GM19452 (cell line): ENCODE measurements at regions not wholly inside any gene's neighbourhood (a gene's known extent, or its start where the extent isn't known, plus 50 kb on each side); places are given as distances from the start of the nearest gene placed in this dataset.

Source experiments
- ATAC-seq: cut with Tn5 transposase; IDR thresholded peaks from one replicate; pipeline ENCODE4 v1.9.1; 2021; ENCODE audit not compliant: unreplicated experiment

DNA sequence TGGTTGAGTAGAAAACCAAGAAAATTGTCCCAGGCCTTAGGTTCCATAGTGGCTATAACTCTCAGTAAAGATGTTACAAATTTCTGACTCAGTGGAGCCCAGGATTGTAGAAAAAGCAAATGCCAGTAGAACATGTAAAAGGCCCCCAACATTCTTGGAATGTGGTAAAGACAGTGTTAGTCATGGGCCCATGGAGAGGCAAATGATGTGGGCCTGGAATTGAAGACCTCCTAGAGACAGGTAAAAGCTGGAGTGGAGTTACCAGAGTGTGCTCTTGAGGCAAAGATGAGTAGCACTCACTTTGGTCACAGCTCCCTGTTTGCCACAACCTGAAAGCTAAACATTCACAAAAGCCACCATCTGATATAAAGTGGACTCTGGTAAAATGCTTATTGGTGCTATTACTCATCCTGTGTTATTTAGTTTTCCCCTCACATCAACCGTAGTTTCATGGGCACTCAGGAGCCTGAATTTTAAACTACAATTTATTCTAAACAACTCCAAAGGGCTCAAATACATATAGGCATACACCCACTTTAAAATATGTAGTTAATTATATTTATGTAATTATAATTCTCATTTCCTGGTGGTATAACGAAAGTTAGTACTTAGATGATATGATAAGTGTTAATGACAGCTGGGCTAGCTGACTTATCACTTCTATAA lies 359.6 kb upstream of the NECTIN3 start:
- ATAC-seq = no peak

DNA sequence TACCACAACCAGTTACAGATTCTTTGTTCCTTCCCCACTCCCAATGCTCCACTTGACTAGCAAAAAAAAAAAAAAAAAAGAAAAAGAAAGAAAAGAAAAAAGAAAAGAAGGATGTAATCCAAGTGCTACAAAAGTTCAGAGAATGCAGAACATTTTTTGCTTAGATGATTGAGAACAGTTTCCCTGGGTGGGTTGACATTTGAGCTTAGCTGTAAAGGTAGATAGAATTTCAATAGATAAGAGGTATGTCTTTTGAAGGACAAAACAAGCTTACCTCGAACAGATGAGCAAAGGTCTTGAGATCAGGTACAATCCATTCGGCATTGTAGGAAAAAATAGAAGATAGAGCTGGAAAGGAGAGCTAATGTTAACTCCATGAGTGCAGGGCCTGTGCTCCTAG lies 344.6 kb upstream of the NECTIN3 start:
- ATAC-seq = no peak

DNA sequence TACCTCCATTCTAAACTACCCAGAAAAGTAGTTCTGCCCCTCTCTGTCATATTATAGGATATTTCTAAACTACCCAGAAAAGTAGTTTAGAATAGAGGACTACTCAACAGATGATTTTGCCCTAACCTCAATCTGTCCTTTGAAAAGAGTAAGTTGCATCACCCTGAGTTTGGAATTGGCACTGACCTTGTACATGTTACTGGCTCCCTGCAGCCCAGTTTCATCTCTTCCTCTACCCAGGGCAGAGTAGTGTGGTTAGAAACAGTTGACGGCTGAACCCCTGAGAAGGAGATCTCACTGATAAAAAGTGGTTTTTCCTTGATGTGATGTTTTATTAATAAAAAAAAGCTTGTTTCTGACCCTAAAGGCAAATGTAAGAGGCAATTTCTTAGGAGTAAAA lies 340.5 kb upstream of the NECTIN3 start:
- no peak for ATAC-seq

GRCh38 chr3:110732420-110732819 lies 339.2 kb upstream of the NECTIN3 start:
- no peak for ATAC-seq

- no peak for ATAC-seq
Observed at GRCh38 chr3:110733045-110733444, 338.6 kb upstream of the NECTIN3 start.

DNA sequence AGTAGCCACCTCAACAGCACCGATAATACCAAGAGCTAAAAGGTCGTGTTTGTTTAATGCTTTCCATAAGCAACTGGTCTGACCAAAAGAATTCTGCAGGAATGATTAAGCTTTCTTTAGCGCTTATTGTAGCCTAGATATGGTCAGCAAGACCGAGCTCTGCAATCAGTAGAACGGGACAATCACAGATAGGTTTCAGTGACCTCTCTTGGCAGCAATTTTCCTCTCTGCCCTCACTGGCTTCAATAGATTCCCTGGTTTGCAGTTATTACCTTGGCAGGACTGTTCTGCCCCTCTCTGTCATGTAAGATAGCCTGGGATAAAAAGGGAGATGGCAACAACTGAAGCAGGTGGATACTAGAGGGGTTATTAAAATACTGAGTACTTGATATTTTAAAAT lies 337.1 kb upstream of the NECTIN3 start:
- no peak for ATAC-seq

- peak; percentile 93 for ATAC-seq
Observed at GRCh38 chr3:110736332-110736731, 335.3 kb upstream of the NECTIN3 start.

GRCh38 chr3:110738531-110738930 lies 333.1 kb upstream of the NECTIN3 start:
- ATAC-seq = no peak

DNA sequence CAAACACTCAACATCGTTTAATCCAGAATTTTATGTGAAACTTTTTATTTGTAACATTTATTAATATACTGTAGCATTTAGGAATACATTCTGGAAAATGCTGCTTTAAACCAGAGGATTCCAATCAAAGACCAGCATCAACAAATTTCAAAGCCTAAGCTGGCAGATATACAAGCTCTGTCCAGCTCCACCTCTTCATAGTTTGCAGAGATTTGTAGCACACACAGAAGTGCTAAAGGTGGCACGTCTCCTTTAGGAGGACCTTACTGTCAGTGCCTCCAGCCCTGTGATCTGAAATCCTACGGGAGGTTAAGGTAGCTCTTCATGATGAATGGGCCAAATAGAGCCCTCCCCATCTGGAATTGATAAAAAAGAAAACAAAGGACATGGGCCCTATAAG lies 329.7 kb upstream of the NECTIN3 start:
- no peak for ATAC-seq

DNA sequence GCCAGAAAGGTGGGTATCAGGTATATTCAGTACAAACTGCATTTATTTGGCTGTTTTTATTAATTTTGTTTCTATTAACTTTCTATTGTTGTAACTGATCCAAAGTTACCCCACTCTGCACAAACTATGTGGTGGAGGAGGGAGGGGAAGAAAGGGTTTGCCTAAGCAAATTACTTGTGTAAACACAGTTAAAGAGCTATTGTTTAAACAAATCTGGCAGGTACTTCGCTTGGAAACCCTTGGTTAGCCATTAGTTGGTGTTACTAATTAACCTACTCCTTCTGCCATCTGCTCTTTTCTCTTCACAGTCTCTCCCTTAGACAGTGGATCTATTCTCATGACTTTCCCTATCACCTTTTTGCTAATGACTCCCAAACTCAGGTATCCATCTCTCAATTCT lies 328.4 kb upstream of the NECTIN3 start:
- peak; percentile 84 for ATAC-seq

- ATAC-seq = no peak
Observed at GRCh38 chr3:110743984-110744383, 327.6 kb upstream of the NECTIN3 start.

DNA sequence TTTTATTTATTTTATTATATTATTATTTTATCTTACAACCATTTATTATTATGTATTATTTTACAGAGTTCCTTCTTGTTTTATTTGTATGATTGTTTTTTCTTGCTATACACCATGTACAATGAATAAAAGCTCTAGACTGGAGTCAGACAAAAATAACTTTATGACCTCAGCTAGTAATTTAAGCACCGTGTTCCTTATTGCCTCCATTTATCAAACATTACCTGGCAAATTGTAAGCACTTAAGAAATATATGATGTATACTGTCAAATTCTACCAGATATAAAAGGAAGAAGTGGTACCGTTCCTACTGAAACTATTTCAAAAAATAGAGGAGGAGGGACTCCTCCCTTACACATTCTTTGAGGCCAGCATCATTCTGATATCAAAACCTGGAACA lies 326.9 kb upstream of the NECTIN3 start:
- no peak for ATAC-seq

DNA sequence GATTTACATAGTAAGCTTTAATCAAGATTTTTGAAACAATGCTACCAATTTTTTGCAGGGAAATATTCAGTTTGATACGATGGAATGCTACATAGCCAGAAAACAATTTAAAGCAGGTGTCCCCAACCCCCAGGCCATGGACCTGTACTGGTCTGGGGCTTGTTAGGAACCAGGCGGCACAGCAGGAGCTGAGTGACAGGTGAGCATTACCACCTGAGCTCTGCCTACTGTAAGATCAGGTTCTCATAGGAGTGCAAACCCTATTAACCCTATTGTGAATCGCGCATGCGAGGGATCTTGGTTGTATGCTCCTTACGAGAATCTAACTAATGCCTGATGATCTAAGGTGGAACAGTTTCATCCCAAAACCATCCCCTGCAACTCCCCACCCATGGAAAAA lies 322.6 kb upstream of the NECTIN3 start:
- no peak for ATAC-seq

DNA sequence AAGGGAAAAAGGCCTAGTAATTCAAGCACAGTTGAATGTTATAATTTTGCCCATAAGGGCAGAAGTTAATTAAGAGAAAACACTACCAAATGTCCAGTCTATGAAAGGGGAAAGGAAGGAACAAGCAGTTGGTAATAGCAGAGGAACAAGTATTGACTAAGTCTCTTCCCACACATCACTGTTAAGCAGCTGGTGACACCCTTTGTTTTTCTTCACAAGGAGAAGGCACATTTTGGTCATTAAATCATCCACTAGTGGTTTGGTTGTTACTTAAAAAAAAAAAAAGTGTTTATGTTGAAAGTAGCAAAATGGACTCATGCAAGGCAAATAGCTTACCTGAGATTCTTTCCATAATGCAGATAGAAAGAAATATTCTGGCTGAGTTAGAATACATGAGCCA lies 321.4 kb upstream of the NECTIN3 start:
- ATAC-seq = no peak

DNA sequence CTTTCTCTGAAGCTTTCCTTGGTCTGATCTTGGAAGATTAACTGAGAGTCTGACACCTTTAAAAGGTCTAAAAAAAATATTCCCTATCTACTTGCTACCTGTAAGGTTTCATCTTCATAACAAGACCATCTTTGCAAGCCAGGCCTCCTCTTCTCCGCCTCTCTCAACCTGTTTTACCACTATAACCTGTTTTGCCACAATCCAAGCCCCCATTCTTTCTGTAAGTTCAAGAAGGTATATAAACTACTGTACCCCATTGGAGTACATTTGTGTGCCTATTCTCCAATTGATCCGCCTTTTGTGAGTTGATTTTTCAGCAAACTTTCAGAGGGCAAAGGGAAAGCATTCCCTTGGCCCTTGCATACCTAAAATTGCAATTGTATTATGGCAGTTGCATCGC lies 319.3 kb upstream of the NECTIN3 start:
- no peak for ATAC-seq

DNA sequence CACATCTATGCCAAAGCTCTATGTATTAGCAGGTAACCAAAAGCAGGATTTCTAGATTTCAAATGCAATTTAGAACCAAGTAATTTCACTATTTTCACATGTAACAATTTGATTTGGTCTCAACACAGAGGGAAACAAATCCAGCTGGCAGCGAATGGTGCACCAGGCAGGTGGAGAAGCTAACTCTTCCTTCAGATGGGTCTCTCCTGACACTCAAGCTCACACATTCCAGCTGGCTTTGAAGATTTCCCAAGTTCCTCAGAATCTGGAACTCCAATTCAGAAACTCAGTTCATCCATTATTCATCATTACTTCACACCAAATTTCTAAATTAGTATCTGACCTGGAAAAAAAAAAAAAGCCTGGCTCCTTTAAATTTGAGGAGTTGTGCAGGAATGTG lies 318.1 kb upstream of the NECTIN3 start:
- no peak for ATAC-seq

GRCh38 chr3:110754212-110754916 lies 317.3 kb upstream of the NECTIN3 start:
- ATAC-seq = no peak

- no peak for ATAC-seq
Observed at GRCh38 chr3:110755345-110755744, 316.3 kb upstream of the NECTIN3 start.

DNA sequence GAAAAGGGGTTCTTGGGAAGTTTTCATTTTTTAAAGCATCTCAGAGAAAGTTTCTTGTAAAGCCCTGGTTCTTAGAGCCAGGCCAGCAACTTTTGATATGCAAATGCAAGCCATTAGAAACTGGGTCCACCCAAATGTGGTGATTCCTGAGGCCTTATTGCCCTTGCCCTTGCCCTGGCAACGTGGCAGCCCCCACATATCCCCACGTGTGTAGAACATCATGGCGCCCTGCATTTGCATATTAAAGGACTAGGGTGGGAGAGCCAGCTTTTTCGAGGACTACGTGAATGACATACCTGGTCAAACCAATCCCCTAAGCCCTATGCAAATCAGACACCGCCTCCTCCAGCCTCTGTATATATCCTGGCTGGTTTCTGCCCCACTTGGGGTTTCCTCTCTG lies 314.9 kb upstream of the NECTIN3 start:
- ATAC-seq = no peak

GRCh38 chr3:110758208-110758607 lies 313.4 kb upstream of the NECTIN3 start:
- ATAC-seq = no peak

DNA sequence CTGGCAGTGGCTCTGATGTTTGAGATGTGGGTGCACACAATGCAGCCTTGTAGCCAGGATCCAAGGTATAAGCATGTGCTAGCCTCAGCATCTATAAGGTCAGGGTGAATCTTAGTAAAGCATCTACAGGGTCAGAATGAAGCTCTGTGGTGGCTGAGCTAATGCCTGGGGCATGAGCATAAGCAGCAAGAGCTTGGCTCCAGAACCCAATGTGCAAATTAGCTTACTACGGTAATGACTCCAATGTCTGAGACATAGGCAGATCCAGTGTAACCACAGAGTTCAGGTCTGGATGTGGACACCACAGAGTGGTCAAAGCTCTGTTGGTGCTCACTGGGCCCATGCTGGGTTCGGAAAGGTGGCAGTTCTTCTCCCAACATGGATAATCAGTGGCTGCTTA lies 304.5 kb upstream of the NECTIN3 start:
- no peak for ATAC-seq

- ATAC-seq = peak; percentile 66
Observed at GRCh38 chr3:110767838-110768237, 303.8 kb upstream of the NECTIN3 start.

DNA sequence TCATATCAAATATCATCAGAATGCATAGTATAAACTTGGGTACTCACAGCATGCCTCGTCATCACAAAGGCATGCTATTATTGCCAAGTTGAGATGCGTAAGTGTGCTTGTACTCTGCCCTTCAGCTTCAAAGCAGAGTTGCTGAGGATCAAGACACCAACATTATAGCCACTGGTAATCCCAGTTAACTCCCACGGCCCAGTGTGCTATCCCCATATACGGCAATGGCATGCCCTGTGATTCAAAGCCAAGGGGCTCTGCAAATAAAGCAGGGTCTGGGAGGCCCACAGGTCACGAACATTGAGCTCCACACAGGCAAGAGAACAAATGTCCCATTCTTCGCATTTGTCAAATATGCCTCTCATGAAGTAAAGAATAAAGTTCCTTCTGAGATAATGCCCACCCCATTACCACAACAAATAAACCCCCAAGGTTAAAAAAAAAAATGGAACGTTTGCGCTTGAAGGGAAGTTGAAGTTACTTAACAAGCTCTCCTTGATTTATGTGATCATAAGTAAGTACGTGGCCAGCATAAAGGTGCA lies 298.1 kb upstream of the NECTIN3 start:
- no peak for ATAC-seq
